DMS 273 (cell line): ENCODE measurements at regions not wholly inside any gene's neighbourhood (a gene's known extent, or its start where the extent isn't known, plus 50 kb on each side); places are given as distances from the start of the nearest gene placed in this dataset.
"Not testable (repeated sequence)": the region's sequence is repeated elsewhere in the genome, so short reads cannot be mapped to it uniquely, and the experiment has no call there.

Source experiments
- DNase-seq: peaks from one replicate; lab custom pipeline; 2025; ENCODE audit not compliant: unreplicated experiment; lab: John Stamatoyannopoulos, UW

DNA sequence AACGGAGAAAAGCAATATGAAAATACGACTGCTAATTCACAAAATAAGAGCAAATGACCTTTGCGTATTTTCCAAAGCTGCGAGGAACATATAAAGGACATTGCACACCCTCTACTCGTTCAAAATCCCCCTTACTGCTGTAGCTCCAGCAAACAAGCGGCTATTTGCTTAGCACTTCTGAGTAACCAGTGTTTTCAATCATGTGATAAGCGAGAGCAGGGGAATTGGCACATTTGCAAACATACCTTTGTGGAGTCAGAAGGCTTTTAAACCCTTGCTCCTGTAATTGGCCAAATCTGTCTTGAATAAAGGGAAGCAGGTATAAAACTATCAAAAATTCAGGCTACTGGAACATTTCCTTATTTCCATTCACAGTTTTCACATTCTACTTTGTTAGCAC, 610.2 kb downstream of the UBE2NL start:
- no peak for DNase-seq

DNA sequence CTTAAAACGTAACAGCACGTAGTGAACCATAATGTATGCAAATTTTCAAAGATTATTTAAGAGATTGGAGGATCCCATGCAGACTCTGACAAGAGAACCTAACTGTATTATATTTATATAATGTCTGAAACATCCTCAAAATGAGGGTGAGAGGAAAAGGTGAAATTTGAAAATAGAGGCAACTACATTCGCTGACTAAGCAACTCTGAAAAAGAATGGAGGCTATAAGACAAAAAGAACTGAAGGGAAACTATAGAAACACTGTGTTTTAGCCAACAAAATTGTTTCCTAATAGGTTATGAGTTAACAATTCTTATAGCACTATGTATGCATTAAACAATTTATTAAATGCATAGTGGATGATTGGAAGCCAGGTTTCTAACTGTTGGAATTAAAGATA, 648.0 kb downstream of the UBE2NL start:
- no peak for DNase-seq

DNA sequence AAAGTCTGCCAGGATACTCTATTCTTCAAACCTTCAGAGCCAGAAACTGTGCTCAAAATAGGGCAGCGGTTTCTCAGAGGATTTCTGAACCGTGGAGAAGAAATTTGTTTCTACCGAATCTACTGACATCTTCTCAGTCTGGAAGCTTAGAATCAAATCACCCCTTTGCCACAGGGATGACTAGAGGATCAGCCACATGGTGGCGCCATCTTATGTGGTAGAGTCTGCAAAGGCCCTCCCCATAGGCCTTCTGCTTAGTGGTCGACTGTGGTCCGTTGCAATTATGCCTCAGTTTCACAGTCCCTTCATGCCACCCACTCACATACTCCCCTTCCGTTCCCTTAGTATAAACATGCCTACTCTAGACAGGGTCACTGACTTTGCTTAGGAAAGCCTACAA, 680.7 kb upstream of the SPANXN1 start:
- DNase-seq: peak; percentile 7

DNA sequence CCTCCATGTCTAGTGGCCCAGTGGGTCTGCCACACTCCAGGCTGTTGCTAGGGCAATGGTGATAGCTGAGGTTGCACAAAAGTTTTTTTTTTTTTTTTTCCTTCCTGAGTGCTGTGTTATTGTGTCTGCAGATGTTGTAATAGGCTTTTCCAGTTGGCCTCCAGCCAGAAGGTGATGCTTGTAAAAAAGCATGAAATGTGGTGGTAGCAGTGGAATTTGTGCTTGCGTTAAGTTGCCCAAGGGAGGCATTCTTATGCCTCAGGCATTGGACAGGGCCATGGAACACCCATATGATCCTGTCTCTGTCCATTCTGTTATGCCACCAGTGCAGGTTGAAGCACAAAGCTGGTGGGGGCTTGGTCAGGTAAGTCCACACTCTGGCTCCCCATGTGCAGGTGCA, 660.5 kb upstream of the SPANXN1 start:
- no peak for DNase-seq

DNA sequence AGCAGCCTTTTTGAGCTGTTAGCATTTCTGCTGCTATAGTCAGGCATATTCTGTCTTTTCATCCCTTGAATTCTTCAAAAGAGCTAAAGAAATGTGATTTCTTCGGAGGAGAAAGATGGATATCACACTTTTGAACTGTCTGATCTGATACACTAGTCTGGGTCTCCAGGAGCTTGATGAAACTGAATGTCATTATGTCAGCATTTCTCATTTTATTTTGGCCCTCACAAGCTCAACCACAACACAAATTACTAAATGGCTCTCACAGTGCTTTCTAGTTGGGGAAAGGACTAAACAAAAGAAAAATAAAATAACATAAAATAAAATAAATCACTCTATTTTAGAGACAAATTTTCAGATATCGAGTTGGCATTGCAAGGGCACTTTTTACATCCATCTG, 655.3 kb upstream of the SPANXN1 start:
- DNase-seq: no peak

DNA sequence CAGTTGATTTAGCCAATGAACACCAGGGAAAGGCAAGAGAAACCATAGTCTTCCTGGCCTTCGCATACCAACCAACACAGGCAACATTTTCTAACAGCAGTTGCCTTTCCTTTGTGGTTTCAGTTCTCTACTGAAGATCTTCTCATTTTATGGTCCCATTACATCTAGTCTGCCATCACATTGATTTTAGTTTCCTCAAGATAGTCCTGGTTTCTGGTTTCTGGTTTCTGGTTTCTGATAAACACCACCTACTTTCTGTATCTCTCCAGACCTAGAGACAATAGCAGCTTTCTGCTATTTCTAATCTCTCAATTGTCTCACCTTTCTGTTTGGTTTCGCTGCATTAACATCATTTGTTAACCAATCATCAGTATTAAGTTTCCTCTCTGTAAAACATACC, 646.3 kb upstream of the SPANXN1 start:
- DNase-seq: no peak

DNA sequence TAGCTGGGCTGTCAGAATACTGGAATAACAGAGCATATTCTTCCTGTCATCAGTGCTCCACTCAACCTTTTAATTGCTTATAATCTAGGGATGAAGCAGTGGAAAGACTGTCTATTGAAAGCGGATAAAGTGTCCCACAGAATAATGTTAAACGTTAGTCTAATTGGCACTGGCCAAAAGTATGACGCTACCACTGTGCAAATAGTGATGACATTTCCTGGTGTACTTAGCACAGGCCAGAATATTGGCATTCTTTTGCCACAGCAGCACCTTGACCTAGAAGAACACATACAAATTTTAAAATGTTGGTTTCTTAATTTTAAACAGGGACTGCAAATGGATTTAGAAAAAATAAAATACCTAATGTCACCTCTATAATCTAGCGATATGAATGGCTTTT, 635.2 kb upstream of the SPANXN1 start:
- DNase-seq: no peak

DNA sequence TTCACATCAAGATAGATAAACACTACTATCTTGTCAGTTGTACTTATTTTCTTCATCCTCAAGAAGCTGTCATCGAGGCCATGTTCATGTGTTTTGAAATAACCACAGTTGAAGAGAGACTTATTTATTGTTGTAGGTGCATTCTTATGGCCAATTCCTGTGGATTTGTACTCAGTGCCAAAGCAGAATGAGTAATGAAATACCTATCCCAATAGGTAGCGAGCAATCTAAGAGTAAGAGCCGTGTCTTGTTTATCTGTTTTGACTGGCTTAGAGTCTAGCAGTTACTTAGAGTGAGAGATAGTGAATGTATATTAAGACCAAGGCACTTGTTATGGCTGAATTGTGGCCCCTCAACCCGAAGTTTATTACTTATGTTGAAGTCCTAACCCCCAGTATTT, 631.0 kb upstream of the SPANXN1 start:
- DNase-seq: no peak

DNA sequence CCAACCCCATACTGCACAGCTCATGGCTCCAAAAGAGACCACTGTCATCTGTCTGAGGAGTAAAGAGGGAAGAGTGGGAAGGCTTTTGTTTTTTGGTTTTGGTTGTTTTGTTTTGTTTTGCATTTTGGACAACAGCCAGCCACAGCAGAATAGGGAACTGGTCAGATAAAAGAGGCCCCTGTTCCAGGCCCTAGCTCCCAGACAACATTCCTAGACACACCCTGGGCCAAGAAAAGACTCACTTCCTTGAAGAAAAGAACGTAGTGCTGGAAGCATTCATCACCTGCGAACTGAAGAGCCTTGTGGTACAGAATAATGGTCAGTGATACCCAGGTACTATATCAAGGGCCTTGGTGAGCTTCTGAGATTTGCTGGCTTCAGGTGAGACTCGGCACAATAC, 619.4 kb upstream of the SPANXN1 start:
- DNase-seq: no peak

DNA sequence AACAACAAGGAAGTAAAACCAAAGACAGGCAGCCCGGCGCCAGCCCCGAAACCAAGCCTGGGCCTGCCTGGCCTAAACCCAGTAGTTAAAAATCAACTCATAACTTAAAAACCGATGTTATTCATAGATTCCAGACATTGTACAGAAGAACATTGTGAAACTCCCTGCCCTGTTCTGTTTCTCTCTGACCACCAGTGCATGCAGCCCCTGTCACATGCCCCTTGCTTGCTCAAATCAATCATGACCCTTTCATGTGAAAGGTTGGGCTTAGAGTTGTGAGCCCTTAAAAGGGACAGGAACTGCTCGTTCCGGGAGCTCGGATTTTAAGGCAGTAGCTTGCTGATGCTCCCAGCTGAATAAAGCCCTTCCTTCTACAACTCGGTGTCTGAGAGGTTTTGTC, 612.9 kb upstream of the SPANXN1 start:
- not testable (repeated sequence) for DNase-seq

DNA sequence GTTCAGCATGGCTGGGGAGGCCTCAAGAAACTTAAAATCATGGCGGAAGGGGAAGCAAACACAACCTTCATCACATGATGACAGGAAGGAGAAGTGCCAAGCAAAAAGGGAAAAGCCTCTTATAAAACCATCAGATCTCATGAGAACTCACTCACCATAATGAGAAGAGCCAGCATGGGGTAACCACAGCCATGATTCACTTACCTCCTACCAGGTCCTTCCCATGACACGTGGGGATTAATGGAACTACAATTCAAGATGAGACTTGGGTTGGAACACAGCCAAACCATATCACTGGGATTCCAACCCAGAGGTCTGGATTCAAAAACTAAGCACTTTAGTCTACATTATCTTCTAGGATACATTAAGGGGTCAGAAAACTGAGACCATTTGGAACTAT, 609.6 kb upstream of the SPANXN1 start:
- no peak for DNase-seq

DNA sequence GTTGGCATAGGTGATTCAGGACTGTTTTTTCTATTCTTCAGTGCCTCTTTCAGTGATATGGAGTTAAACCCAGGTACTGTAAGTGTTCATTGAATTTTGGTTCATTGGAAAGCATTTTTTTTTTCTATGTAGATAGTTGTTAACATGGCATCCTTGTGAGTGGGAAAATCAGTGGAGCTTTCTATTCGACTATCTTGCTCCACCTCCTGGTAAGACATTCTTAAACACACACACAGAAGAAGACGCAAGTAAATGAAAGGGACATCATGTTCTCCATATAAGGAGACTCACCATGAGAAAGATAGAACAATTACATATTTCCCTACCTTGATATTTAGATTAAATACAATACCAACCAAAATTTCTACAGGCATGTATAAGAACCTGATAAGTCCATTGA, 598.5 kb upstream of the SPANXN1 start:
- no peak for DNase-seq

DNA sequence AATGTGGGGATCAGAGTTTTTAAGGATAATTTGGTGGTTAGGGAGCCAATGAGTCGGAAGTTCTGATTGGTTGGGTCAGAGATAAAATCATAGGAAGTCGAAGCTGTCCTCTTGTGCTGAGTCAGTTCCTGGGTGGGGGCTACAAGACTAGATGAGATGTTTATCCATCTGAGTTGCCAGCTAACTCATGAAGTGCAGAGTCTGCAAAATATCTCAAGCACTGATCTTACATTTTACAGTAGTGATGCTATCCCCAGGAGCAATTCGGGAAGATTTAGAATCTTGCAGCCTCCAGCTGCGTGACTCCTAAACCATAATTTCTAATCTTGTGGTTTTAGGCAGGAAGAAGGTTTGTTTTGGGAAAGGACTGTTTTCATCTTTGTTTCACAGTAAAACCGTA, 565.8 kb upstream of the SPANXN1 start:
- DNase-seq: no peak

DNA sequence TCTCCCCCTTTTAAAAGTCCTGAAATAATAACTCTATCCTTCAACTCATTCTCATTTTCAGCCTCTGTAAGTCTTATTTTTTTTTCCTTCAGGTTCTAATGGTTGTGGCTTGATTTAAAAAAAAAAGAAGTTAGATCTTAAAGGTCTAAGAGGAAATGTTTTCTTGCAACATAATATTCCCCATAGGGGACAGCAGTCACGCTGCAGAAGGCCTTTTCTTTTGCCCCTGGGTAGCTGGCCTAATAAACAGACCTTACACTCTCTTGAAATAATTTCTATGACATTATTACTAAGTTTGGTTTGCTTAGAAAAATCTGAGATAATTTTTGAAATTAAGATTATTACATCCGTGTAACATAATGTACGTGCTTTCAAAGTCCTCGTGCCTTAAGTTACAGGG, 564.1 kb upstream of the SPANXN1 start:
- no peak for DNase-seq

DNA sequence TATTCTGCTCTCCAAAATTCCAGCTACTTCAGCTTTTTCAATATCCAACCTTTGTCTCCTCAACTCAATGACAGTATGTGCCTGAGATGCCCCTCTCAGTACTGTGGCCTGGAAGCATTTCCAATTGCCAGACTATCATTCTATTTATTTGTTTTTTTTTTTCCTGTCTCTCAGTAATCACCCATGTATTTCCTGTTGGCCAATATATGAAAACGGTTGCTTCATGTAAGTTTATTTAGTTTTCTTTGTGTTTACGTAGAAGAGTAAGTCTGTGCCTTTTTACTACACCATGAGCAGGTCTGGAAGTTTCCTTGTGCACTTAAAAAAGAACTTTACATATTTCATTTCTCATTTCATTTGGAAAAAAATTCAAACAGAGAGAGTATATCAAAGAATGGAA, 537.5 kb upstream of the SPANXN1 start:
- DNase-seq: no peak

DNA sequence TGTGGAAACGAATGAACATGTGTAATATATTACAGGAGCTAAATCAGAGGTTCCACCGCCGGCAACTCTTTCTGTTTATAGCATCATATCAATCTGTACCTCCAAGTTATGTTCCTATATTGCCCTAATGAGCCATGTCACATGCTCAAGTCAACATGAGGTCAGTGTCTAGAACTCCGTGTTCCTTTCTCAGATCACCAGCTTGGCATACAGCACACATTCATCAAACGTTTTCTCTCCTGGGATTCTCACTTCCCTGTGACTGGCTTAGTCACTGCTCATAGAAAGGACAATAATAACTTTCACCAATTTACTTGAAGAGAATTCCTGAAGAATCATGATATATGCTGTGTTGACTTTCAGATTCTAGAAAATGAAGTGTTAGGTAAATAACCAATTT, 532.0 kb upstream of the SPANXN1 start:
- no peak for DNase-seq

DNA sequence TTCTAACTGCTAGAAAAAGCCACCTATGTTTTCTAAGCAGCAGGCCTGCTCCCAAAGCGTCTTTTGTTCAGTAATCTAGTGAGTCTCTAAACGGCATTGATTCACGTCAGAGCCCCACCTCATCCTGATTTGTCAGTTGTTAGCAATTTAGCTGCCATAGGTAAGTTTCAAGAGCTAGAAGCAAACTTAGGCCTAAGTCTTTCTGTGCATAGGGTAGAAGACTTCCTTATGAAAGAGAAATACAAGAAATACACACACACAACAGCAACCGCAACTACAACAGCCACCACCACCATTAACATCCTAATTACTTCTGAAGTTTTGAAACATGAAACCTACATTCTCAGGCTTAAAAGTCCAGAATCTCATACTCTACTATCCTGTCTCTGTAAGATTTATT, 531.1 kb upstream of the SPANXN1 start:
- no peak for DNase-seq

DNA sequence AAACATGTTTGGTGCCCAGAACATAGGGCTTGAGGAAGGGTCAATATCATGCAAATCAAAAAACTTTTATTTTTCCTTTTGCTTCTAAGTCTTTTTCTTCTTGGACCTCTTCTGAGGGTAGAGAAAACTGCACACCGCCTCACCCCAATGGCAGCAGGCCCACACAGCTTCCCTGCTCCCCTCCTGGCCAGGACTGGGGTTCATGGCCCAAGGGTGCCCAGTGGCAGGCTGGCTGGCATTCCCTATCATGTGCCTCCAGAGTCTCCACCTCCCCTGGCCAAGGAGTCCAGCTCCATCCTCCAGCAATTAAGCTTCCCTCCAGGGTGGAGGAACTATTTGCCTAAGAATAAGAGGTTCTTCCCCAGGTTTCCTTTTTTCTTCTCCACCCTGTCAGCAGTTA, 529.6 kb upstream of the SPANXN1 start:
- no peak for DNase-seq

DNA sequence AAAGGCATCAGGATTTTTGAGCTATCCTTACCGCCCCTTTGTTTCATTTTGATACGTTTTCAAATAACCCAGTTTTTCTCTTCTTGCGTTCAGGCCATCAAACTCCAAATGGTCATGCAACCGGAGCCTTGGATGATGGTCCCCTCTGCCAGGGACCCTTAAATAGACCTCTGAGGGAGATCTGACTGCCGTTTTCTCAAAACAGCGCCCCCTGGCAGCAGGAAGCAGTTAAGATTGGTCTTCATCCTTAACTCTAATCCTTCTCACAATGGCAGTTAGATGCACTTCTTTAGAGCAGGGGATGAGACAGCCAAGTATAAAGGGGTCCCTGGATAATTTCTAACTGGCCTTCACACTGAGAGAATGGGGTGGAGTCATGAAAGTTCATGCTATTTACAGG, 525.0 kb upstream of the SPANXN1 start:
- peak; percentile 30 for DNase-seq

DNA sequence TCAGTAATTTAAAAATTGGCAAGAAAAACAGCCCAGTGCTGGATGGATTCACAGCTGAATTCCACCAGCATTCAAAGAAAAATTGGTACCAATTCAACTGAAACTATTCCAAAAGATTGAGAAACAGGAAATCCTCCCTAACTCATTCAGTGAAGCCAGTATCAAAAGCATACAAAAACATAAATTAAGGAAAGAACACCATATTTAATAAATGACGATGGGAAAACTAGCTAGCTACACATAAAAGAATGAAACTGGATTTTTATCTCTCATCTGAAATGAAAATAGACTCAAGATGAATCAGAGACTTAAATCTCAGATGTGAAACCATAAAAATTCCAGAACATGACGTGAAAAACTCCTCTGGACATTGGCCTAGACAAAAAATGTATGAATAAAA, 516.8 kb upstream of the SPANXN1 start:
- DNase-seq: no peak

DNA sequence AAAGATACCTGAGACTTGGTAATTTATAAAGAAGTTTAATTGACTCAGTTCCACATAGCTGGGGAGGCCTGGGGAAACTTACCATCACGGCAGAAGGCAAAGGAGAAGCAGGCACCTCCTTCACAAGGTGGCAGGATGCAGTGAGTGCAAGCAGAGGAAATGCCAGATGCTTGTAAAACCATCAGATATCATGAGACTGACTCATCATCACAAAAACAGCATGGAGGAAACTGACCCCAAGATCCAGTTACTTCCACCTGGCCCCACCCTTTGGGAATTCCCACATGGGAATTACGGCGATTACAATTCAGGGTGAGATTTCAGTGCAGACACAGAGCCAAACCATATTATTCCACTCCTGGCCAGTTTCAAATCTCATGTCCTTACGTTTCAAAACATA, 514.7 kb upstream of the SPANXN1 start:
- no peak for DNase-seq

DNA sequence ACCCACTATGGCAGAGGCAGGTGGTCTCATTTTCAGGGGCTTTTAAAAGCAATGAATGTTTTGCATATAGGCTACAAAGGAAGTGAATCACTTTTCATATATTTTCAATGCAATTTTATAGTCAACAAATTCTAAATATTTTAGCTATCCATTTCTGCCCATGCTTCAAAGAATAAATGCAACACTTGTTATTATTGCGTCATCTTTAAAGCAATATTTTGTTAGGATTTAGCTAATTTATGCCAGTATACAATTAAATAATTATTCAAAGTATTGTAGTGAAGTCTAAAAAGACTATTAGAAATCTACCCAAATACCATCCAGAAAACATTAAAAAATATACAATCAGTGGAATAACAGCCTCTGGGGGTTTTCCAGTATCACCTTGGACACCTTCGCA, 509.1 kb upstream of the SPANXN1 start:
- DNase-seq: no peak

DNA sequence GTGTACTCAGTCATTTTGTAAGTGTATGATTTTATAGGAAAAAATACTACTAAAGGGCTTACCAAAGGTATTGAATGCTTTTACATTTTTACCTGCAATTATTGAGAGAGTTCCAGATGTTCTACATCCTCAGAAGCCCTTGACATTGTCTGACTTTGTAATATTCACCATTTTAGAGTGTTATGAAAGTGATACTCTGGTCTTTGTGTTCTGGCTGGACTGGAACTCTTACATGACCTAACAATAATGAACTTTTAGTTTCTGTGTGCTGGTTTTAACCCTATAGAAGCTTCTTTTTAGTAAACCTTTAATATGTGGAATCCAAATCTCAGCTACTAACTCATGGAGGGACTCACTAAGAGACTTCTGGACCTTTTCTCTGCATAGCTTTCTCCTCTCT, 478.8 kb upstream of the SPANXN1 start:
- DNase-seq: no peak

DNA sequence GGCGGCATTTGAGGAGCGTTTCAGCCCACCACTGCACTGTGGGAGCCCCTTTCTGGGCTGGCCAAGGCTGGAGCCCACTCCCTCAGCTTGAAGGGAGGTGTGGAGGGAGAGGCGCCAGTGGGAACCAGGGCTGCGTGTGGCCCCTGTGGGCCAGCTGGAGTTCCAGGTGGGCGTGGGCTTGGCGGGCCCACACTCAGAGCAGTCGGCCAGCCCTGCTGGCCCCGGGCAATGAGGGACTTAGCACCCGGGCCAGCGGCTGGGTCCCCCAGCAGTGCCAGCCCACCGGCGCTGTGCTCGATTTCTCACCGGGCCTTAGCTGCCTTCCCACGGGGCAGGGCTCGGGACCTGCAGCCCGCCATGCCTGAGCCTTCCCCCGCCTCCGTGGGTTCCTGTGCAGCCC, 463.8 kb upstream of the SPANXN1 start:
- not testable (repeated sequence) for DNase-seq
